HEK293T (cell line): ENCODE measurements at regions not wholly inside any gene's neighbourhood (a gene's known extent, or its start where the extent isn't known, plus 50 kb on each side); places are given as distances from the start of the nearest gene placed in this dataset.

ENCODE experiments used
- ARNT ChIP-seq: fragments of 450-650 bp; IDR thresholded peaks from 2 replicates; pipeline ENCODE4 v1.6.1; 2017; ENCODE audit warnings: mild to moderate bottlenecking
- BHLHE40 ChIP-seq: fragments of 450-650 bp; IDR thresholded peaks from 2 replicates; pipeline ENCODE4 v1.6.1; 2016; ENCODE audit warnings: mild to moderate bottlenecking, moderate library complexity, borderline replicate concordance
- CTBP1 ChIP-seq: fragments of 450-650 bp; IDR thresholded peaks from 2 replicates; pipeline ENCODE4 v1.6.1; 2016; ENCODE audit warnings: borderline replicate concordance
- ELF4 ChIP-seq: fragments of 450-650 bp; IDR thresholded peaks from 2 replicates; pipeline ENCODE4 v1.6.1; 2017; ENCODE audit warnings: antibody characterized with exemption
- FOXA1 ChIP-seq: fragments of 450-650 bp; IDR thresholded peaks from 2 replicates; pipeline ENCODE4 v1.6.1; 2016; ENCODE audit warnings: mild to moderate bottlenecking
- FOXM1 ChIP-seq: fragments of 450-650 bp; IDR thresholded peaks from 2 replicates; pipeline ENCODE4 v1.6.1; 2017; ENCODE audit warnings: mild to moderate bottlenecking, borderline replicate concordance
- SUZ12 ChIP-seq: fragments of 450-650 bp; IDR thresholded peaks from 2 replicates; pipeline ENCODE4 v1.6.1; 2016; ENCODE audit warnings: mild to moderate bottlenecking

GRCh38 chr5:155459889-155460500, 446.4 kb downstream of the KIF4B start:
- TF ChIP-seq FOXA1 (no peak), SUZ12 (no peak), CTBP1 (no peak), BHLHE40 (no peak), ELF4 (no peak), FOXM1 (no peak), ARNT (no peak)
